GM12864 (cell line): ENCODE measurements at regions not wholly inside any gene's neighbourhood (a gene's known extent, or its start where the extent isn't known, plus 50 kb on each side); places are given as distances from the start of the nearest gene placed in this dataset.

ENCODE experiments used
- DNase-seq: peaks from one replicate; pipeline ENCODE4 v3.0.0-alpha.2; 2011; ENCODE audit warnings: low read depth
- H3K4me3 ChIP-seq: 2 replicates; pipeline ENCODE4 v1.5.1; 2011; ENCODE audit warnings: mild to moderate bottlenecking, low read depth, low read length, control low read depth
- TF ChIP-seq, protein P1 (sequence below): IDR thresholded peaks from 2 replicates; pipeline ENCODE4 v1.5.1; 2011; ENCODE audit warnings: low read depth, mild to moderate bottlenecking, moderate library complexity, low read length, control low read depth, inconsistent platforms; ENCODE audit errors: missing control alignments

DNA sequence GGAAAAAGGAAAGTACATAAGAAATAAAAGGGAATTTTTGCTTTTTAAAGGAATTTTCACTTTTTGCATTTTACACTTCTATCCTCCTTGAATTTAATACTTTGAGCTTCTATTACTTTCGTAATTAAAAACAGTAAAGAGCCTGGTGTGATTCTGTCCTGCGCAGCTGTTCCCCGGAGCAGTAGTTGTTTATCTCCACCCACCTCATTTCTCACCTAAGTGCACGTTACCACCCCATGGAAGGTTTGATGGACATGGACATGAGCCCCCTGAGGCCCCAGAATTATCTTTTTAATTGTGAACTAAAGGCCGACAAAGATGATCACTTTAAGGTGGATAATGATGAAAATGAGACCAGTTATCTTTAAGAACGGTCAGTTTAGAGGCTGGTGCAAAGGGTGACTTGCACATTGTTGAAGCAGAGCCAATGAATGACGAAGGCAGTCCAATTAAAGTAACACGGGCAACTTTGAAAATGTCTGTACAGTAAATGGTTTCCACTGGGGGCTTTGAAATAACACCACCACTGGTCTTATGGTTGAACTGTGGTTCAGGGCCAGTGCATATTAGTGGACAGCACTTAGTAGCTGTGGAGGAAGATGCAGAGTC lies 52.1 kb upstream of the TEX13D start:
- no peak for DNase-seq
- TF ChIP-seq, protein P1, sequence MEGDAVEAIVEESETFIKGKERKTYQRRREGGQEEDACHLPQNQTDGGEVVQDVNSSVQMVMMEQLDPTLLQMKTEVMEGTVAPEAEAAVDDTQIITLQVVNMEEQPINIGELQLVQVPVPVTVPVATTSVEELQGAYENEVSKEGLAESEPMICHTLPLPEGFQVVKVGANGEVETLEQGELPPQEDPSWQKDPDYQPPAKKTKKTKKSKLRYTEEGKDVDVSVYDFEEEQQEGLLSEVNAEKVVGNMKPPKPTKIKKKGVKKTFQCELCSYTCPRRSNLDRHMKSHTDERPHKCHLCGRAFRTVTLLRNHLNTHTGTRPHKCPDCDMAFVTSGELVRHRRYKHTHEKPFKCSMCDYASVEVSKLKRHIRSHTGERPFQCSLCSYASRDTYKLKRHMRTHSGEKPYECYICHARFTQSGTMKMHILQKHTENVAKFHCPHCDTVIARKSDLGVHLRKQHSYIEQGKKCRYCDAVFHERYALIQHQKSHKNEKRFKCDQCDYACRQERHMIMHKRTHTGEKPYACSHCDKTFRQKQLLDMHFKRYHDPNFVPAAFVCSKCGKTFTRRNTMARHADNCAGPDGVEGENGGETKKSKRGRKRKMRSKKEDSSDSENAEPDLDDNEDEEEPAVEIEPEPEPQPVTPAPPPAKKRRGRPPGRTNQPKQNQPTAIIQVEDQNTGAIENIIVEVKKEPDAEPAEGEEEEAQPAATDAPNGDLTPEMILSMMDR: no peak
- no peak overlapping the region for H3K4me3 ChIP-seq

DNA sequence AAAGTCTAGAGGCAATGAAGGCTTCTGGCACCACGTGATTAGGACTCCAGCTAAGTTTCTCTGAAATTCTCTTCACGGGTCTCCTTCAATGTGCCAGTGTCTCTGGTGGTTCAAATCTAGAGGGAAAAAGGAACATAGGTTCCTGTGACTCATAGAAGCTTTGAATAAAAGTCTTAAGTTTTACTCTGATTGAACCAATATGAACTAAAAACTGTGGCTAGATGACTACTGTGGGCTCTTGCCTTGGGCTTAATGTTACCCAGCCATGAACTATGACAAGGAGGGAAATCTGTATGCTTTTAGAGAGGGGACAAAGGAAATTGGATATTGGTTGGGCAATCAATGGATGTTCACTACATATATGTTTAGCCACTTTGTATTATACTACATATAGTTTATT lies 49.9 kb upstream of the TEX13D start:
- H3K4me3 ChIP-seq: no peak overlapping the region
- TF ChIP-seq, protein P1: no peak
- no peak for DNase-seq
